ENCODE measurements at regions not wholly inside any gene's neighbourhood (a gene's known extent, or its start where the extent isn't known, plus 50 kb on each side); places are given as distances from the start of the nearest gene placed in this dataset.

- TF ChIP-seq, protein P1, sequence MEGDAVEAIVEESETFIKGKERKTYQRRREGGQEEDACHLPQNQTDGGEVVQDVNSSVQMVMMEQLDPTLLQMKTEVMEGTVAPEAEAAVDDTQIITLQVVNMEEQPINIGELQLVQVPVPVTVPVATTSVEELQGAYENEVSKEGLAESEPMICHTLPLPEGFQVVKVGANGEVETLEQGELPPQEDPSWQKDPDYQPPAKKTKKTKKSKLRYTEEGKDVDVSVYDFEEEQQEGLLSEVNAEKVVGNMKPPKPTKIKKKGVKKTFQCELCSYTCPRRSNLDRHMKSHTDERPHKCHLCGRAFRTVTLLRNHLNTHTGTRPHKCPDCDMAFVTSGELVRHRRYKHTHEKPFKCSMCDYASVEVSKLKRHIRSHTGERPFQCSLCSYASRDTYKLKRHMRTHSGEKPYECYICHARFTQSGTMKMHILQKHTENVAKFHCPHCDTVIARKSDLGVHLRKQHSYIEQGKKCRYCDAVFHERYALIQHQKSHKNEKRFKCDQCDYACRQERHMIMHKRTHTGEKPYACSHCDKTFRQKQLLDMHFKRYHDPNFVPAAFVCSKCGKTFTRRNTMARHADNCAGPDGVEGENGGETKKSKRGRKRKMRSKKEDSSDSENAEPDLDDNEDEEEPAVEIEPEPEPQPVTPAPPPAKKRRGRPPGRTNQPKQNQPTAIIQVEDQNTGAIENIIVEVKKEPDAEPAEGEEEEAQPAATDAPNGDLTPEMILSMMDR (IDR thresholded peaks at IDR 0.05; ENCODE audit: control extremely low read depth in 1 of 3, insufficient read depth in 1 of 3, low read depth in 1 of 3, low read length in 3 of 3) = no peak
- no peak for TF ChIP-seq EP300 (IDR thresholded peaks at IDR 0.05; ENCODE audit: borderline replicate concordance in 1 of 2, low read depth in 2 of 2, low read length in 2 of 2)
- TF ChIP-seq ZNF274 (IDR thresholded peaks at IDR 0.05; ENCODE audit: borderline replicate concordance, extremely low read depth, low read length) = no peak
- TF ChIP-seq RAD21 (IDR thresholded peaks at IDR 0.05 in 1 of 2, conservative IDR thresholded peaks at IDR 0.05 in 1 of 2; ENCODE audit: low read depth in 2 of 2, low read length in 2 of 2) = no peak
- TF ChIP-seq, protein P2, sequence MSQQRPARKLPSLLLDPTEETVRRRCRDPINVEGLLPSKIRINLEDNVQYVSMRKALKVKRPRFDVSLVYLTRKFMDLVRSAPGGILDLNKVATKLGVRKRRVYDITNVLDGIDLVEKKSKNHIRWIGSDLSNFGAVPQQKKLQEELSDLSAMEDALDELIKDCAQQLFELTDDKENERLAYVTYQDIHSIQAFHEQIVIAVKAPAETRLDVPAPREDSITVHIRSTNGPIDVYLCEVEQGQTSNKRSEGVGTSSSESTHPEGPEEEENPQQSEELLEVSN (IDR thresholded peaks at IDR 0.05) = no peak
- TF ChIP-seq TAF1 (IDR thresholded peaks at IDR 0.05; ENCODE audit: low read depth, low read length) = no peak
- no peak for TF ChIP-seq HDAC6 (IDR thresholded peaks at IDR 0.05; ENCODE audit: low read depth, low read length)
- no peak for TF ChIP-seq POLR2AphosphoS5 (IDR thresholded peaks at IDR 0.05; ENCODE audit: low read depth, low read length)
- TF ChIP-seq EZH2 (IDR thresholded peaks at IDR 0.05; ENCODE audit: low read depth, low read length, severe bottlenecking) = no peak
- no peak for TF ChIP-seq SP2 (IDR thresholded peaks at IDR 0.05; ENCODE audit: low read length)
- TF ChIP-seq JUND (IDR thresholded peaks at IDR 0.05; ENCODE audit: low read length) = no peak
- TF ChIP-seq EGR1 (IDR thresholded peaks at IDR 0.05; ENCODE audit: borderline replicate concordance, low read depth, low read length) = no peak
- no peak for TF ChIP-seq POLR2A (IDR thresholded peaks at IDR 0.05; ENCODE audit: control extremely low read depth in 1 of 2, low read depth in 2 of 2, low read length in 2 of 2)
- TF ChIP-seq ASH2L (IDR thresholded peaks at IDR 0.05; ENCODE audit: low read length) = no peak
Observed at GRCh38 chr6:53446151-53446550, 97.4 kb upstream of the ELOVL5 start.

All from H1 (cell line).